Tibial nerve (tissue), 4 donors: ENCODE measurements at regions not wholly inside any gene's neighbourhood (a gene's known extent, or its start where the extent isn't known, plus 50 kb on each side); places are given as distances from the start of the nearest gene placed in this dataset.

Experiments
- CTCF ChIP-seq, 5 experiments: fragments of 200-600 bp in 3 of 5; fragments of 450-650 bp in 2 of 5; sonication (generic) in 3 of 5; IDR thresholded peaks; one replicate each; pipeline ENCODE4 v1.5.1; 2016 to 2019; ENCODE audit warnings: antibody characterized with exemption in 5 of 5, mild to moderate bottlenecking in 3 of 5, moderate library complexity in 2 of 5
- EP300 ChIP-seq, 2 donors: sonication (generic); formaldehyde crosslinking; IDR thresholded peaks; one replicate each; pipeline ENCODE4 v1.6.1; 2017; ENCODE audit warnings: antibody characterized with exemption in 2 of 2, mild to moderate bottlenecking in 1 of 2
- POLR2A ChIP-seq, 2 donors: fragments of 450-650 bp; IDR thresholded peaks; one replicate each; pipeline ENCODE4 v1.6.1; 2017; ENCODE audit warnings: antibody characterized with exemption in 2 of 2, mild to moderate bottlenecking in 2 of 2, moderate library complexity in 2 of 2

- TF ChIP-seq POLR2A (IDR thresholded peaks at IDR 0.05) (no peak), CTCF (IDR thresholded peaks at IDR 0.05) (no peak), EP300 (IDR thresholded peaks at IDR 0.05) (no peak)
These were observed 134.8 kb downstream of the NUFIP1 start for GRCh38 chr13:44854313-44855060.
